HG02981 (cell line): ENCODE measurements at regions not wholly inside any gene's neighbourhood (a gene's known extent, or its start where the extent isn't known, plus 50 kb on each side); places are given as distances from the start of the nearest gene placed in this dataset.

ENCODE experiments used
- ATAC-seq: cut with Tn5 transposase; IDR thresholded peaks from one replicate; pipeline ENCODE4 v1.9.1; 2021; ENCODE audit warnings: mild to moderate bottlenecking, moderate library complexity; ENCODE audit not compliant: unreplicated experiment

- no peak for ATAC-seq
Observed at GRCh38 chr13:73421310-73421912, 362.6 kb downstream of the KLF5 start.

DNA sequence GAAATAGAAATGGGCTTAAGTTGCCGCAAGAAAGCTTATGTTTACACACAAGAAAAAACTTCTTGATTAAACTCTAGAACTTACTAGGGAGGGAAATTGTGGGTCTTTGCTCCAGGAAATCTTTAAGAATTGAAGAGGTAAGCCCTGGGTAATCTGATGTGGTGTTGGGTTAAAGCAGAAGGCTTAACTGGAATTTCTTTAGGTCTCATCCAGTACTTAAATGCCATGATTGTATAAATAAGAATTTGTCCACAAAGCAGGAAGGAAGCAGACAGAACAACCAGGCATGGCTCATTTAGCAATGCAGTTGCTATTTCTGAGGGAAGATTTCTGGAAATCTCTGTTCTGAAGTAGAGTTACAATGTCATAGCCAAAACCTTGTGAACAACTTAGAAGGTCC, 360.4 kb downstream of the KLF5 start:
- no peak for ATAC-seq

DNA sequence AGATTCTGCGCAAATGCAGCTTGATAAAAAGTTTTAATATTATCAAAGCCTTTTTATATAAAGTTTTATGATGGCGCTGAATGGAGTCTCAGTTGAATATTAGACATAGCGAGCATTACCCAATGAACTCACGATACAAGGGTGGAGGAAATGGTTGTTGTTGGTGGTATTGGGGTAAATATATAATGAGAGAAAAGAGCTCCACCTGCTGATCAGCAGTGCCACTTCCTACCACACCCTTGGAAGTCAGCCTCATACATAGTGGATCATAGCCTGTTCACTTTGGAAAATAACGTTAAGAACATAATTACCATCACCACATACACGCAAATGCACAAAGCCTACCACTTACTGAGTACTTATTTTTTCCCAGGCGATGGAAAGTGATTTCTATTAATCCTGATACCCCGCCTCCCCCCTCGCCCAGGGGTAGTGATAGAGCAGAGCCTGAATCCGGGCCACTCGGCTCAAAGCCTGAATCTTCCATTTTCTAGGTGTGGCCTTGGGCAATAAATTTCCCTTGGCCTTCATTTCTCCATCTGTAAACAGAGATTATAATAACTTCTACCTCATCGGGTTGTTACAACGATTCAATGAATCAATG, 358.3 kb downstream of the KLF5 start:
- no peak for ATAC-seq

GRCh38 chr13:73416093-73416492, 357.3 kb downstream of the KLF5 start:
- ATAC-seq, result no peak

GRCh38 chr13:73413656-73414055, 354.9 kb downstream of the KLF5 start:
- no peak for ATAC-seq

DNA sequence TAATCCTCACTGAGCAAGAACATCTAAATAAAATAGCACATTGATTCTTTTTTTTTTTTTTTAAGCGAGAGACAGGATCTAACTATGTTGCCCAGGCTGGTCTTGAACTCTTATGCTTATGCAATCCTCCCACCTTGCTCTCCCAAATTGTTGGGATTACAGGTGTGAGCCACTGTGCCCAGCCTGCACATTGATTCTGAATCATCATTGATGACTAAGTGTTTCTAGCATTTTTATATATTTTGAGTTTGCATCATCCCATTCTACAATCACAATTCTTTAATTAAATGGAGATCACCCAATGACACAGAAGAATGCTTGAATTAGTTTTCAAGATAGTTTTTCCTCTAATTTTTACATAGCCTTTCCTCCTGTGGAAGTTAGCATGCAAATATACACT, 354.1 kb downstream of the KLF5 start:
- ATAC-seq, result no peak

- ATAC-seq, result no peak
Observed at GRCh38 chr13:73411067-73411809, 352.4 kb downstream of the KLF5 start.

GRCh38 chr13:73406454-73406853, 347.6 kb downstream of the KLF5 start:
- no peak for ATAC-seq

GRCh38 chr13:73404581-73404980, 345.8 kb downstream of the KLF5 start:
- no peak for ATAC-seq

- no peak for ATAC-seq
Observed at GRCh38 chr13:73403355-73404120, 344.7 kb downstream of the KLF5 start.

DNA sequence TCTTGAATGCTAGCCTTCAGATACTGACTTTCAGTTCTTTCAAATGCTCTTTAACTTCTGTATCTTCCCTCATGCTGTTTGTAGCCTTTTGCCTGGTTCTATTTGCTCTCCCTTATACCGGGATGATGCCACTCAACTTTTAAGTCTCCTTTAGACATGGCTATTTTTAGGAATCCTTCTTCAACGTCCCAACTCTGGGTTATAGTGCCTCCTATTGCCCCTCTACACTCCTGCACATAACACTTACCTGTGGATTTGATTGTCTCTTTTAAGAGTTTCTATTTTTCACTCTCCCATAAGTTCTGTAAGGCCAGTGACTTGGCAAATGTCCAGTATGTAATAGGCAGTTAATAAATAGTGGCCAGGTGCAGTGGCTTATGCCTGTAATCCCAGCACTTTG, 343.0 kb downstream of the KLF5 start:
- ATAC-seq, result no peak

GRCh38 chr13:73399347-73400216, 340.8 kb downstream of the KLF5 start:
- no peak for ATAC-seq

DNA sequence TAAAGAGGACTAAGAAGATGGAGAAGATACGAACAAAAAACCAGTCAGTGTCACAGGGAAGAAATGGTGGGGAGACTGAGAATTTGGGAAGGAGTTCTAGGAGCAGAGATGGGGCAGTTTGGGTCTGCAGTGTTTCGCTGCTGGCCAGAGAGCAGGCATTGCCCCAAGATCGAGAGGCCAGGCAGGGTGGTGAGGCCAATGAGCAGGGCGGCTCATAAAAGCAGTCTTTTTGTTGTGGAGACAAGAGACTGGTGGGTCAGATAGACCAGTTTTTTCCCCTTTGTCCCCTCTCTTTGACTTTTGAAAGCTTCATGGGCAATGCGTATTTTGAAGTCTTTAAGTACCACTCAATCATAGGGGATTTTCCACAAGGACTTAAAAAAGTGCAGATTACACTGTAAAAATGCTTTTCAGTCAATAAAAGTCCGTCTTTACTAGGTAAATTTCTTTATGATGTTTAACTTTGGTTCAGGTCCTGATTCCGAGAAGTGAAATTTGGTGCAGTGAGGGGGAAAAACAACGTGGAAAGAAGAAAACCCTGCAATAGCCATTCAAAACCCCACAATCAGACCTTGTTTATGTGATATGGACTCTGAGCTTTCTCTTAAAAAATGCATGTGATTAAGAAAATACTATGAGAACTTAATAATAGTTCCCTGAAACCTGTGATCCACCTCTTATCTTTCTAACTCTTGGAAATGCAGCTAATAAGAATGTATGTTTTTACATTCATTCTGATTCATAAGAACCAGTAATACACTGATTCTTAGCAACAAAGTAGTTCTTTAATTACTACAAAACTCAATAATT, 338.9 kb downstream of the KLF5 start:
- ATAC-seq, result no peak

GRCh38 chr13:73394066-73394465, 335.3 kb downstream of the KLF5 start:
- no peak for ATAC-seq

DNA sequence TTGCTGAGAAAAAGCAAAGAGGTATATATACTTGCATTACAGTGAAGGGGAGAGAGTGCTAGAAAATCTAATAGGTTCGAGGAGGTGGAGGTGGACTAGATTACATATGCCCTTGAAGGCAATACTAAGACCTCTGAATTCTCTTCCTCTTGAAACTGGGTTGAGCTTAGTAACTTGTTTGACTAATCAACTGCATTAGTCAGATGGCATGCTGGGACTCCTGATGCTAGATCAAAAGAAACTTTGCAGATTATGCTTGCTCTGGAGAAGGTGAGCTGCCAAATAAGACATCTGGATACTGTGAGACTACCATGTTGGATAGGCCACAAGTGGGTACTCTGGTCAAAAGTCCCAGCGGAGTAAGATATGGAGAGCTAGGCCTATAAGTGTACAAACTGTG, 331.3 kb downstream of the KLF5 start:
- no peak for ATAC-seq

- ATAC-seq, result no peak
Observed at GRCh38 chr13:73388586-73388985, 329.8 kb downstream of the KLF5 start.

DNA sequence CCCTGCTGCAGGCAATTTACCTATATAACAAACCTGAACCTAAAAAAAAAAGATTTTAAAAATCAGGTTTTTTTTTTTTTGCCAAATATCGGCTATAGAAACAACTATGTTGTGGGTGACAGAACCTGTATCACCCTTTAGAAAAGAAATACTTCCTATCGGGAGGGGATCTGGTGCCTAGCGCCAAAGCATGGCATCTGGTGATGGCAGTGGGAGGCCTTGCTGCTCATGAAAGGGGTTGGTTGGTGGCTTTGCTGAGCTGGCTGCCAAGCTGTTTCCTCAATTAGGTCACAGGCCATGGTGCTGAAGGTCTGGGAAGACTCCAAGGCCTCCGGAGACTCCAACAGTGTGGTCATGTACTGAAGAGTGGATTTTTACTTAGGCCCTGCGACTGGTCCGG, 328.5 kb downstream of the KLF5 start:
- no peak for ATAC-seq

DNA sequence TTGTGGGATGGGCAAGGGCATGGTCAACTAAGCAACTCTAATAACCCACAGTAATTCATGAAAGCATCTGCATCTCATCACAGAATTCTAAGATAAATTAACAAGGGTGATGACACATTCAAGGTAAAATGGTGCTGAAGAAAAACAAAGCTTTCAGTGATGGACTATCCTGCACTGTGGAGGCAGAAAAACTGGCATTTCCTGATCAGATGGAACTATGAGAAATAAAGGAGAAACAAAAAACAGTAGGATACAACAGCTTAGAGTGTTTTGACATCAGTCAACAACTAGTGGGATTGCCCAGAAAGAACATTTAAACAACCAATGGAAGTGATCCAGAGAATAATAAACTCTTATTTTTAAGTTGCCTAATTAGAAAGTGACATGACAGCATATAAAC, 327.0 kb downstream of the KLF5 start:
- ATAC-seq, result no peak

DNA sequence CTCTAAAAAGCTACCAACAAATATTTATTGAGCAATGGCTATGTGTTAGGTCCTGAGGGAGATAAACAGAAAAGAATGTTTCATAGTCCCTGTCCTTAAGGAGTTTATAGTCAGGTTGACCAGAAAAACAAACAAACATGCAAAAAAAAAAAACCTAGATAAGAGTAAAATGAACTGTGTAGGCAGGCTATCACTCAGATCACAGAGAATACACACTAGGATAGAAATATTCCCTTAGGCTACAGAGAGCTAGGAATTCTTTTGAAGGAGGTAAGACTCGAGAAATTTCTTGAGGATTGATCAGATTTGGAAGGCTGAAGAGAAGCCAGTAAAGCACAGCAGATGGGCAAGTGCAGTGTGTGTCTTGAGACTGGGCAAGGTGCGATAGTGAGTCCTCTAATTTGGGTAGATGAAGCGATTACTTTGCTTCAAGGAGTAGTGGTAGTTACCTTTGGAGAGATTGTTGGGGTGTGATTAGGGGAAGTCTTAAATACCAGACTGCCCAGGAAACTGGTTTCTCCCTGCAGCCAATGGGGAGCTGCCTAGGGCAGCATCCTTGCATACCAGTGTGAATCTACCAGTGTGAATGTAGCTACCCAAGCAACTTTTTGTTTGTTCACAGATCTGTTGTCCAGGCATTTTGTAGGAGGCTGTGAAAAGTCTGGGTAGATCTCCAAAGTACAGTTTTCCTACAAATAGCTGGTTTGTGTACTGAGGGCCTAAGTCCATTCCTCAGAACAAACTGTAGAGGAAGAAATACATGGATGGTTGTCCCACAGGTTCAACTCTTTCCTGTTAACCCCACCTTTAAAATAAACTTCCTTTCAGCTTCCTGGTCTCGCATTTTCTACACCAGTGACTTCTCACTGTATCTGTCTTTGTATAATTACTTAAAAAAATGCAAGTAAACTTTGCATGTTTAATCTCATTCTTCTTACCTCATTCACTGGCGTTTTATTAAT, 314.1 kb downstream of the KLF5 start:
- no peak for ATAC-seq
